Progenitor cell of endocrine pancreas (in vitro differentiated cells): ENCODE measurements at regions not wholly inside any gene's neighbourhood (a gene's known extent, or its start where the extent isn't known, plus 50 kb on each side); places are given as distances from the start of the nearest gene placed in this dataset.

Source experiments
- DNase-seq: peaks from one replicate; pipeline ENCODE4 v3.0.0; 2021; ENCODE audit warnings: low spot score; ENCODE audit not compliant: unreplicated experiment
- H3K27ac Mint-ChIP-seq: 2 replicates; pipeline ENCODE4 v1.8.0; 2021; ENCODE audit warnings: mild to moderate bottlenecking, moderate library complexity, mixed read lengths
- H3K27me3 Mint-ChIP-seq: 2 replicates; pipeline ENCODE4 v1.8.0; 2021; ENCODE audit warnings: mixed read lengths
- H3K36me3 Mint-ChIP-seq: 2 replicates; pipeline ENCODE4 v1.8.0; 2022; ENCODE audit warnings: mixed read lengths; ENCODE audit not compliant: insufficient read depth
- H3K4me1 Mint-ChIP-seq: 2 replicates; pipeline ENCODE4 v1.8.0; 2021; ENCODE audit warnings: low read depth, mixed read lengths
- H3K4me3 Mint-ChIP-seq: 2 replicates; pipeline ENCODE4 v1.8.0; 2021; ENCODE audit warnings: low read depth, mild to moderate bottlenecking, moderate library complexity, mixed read lengths
- H3K9me3 Mint-ChIP-seq: 2 replicates; pipeline ENCODE4 v1.8.0; 2021; ENCODE audit warnings: low read depth, mixed read lengths
- CTCF ChIP-seq: fragments of 200-600 bp; sonication (generic); IDR thresholded peaks from one replicate; pipeline ENCODE4 v1.5.0; 2021; ENCODE audit warnings: antibody characterized with exemption, mild to moderate bottlenecking; ENCODE audit not compliant: unreplicated experiment

GRCh38 chr1:181949500-181949899 is 112.0 kb downstream of the ZNF648 start:
- no peak for DNase-seq
- H3K4me1 Mint-ChIP-seq: no peaks in the 10 kb centered on the region
- H3K27ac Mint-ChIP-seq: no peak overlapping the region
- no peaks in the 10 kb centered on the region for H3K36me3 Mint-ChIP-seq
- H3K27me3 Mint-ChIP-seq: no peaks in the 10 kb centered on the region
- H3K9me3 Mint-ChIP-seq: peaks cover 10% of the 10 kb centered on the region
- no peak overlapping the region for H3K4me3 Mint-ChIP-seq
- no peak for TF ChIP-seq CTCF

GRCh38 chr1:181948372-181948771 is 113.1 kb downstream of the ZNF648 start:
- Mint-ChIP-seq H3K36me3 (no peaks in the 10 kb centered on the region), H3K27me3 (no peaks in the 10 kb centered on the region), H3K4me1 (no peaks in the 10 kb centered on the region), H3K27ac (no peak overlapping the region), H3K4me3 (no peak overlapping the region), H3K9me3 (peaks cover 16% of the 10 kb centered on the region)
- no peak for DNase-seq
- TF ChIP-seq CTCF: no peak

GRCh38 chr1:181947441-181947840 is 114.1 kb downstream of the ZNF648 start:
- Mint-ChIP-seq H3K27ac (no peak overlapping the region), H3K36me3 (no peaks in the 10 kb centered on the region), H3K9me3 (peaks cover 16% of the 10 kb centered on the region), H3K4me1 (no peaks in the 10 kb centered on the region), H3K27me3 (no peaks in the 10 kb centered on the region), H3K4me3 (no peak overlapping the region)
- TF ChIP-seq CTCF: no peak
- DNase-seq: no peak

- Mint-ChIP-seq H3K9me3 (no peaks in the 10 kb centered on the region), H3K4me1 (no peaks in the 10 kb centered on the region), H3K27ac (no peak overlapping the region), H3K4me3 (peak overlapping the region; percentile 50), H3K36me3 (no peaks in the 10 kb centered on the region), H3K27me3 (peaks cover 2% of the 10 kb centered on the region)
- TF ChIP-seq CTCF: peak; percentile 78
- DNase-seq: peak; percentile 68
Measured at GRCh38 chr1:181936768-181937581, 124.5 kb downstream of the ZNF648 start.

GRCh38 chr1:181936269-181936668 is 125.2 kb downstream of the ZNF648 start:
- no peaks in the 10 kb centered on the region for H3K4me1 Mint-ChIP-seq
- no peaks in the 10 kb centered on the region for H3K9me3 Mint-ChIP-seq

More at GRCh38 chr1:181936269-181936668, 125.2 kb downstream of the ZNF648 start:
- Mint-ChIP-seq H3K27ac (no peak overlapping the region), H3K36me3 (no peaks in the 10 kb centered on the region), H3K4me3 (no peak overlapping the region), H3K27me3 (peaks cover 2% of the 10 kb centered on the region)
- TF ChIP-seq CTCF: no peak
- no peak for DNase-seq
